ENCODE measurements at regions not wholly inside any gene's neighbourhood (a gene's known extent, or its start where the extent isn't known, plus 50 kb on each side); places are given as distances from the start of the nearest gene placed in this dataset.

DNA sequence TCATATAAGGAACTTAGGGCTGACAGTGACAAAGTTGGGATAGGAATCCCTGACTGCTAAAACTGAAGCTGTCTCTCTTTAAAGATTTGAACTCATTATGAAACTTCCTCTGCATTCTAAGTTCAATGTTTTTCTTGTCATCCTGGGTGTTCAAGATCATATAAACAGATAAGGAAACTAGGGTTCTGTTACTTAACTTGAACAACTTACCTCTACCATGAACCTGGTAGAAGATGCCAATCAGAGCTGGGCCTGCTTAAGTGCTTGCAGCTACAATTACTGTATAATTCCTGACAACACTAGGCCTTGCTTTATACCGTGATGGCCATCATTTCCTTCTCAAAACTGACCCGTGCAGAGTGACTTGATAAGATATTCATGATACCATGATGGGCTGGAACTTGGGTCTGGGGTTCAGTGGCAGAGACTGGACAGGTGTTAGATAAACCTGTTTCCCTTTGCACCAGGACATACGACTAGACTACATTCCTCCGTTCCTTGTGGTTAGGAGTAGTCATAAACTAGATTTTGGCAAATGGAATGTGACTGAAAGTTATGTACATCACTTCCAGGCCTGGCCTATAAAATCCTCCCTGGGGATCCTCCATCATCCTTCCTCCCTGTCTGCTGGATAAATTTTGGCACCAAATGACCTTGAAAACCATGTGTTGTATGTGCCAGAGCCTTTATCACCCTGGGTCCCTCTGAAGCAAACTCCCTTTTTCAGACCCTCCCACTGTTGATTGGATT, 172.2 kb upstream of the PRICKLE1 start:
- peak; percentile 35 for DNase-seq (ENCODE audit: low read depth)

- DNase-seq (ENCODE audit: low read depth) = no peak
Observed at GRCh38 chr12:42761086-42761485, 171.5 kb upstream of the PRICKLE1 start.

DNA sequence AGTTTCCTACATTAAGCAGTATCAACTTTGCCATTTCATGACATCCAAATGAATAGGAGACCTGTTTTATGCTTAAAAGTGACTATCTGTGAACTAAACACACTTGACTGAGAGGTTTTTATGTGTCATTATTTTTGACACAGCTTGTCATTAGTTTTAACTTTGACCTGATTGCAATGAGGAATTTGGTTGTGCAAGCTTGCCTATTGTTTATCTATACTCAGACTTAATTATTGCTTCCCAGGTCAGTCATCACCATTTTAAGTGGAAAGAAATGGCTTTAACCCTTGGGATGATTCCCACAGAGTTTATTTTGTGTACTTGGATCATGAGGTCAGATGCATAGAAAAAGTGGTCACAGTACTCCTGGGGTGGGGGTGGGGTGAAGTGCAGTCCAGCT, 171.0 kb upstream of the PRICKLE1 start:
- DNase-seq (ENCODE audit: low read depth) = no peak

DNA sequence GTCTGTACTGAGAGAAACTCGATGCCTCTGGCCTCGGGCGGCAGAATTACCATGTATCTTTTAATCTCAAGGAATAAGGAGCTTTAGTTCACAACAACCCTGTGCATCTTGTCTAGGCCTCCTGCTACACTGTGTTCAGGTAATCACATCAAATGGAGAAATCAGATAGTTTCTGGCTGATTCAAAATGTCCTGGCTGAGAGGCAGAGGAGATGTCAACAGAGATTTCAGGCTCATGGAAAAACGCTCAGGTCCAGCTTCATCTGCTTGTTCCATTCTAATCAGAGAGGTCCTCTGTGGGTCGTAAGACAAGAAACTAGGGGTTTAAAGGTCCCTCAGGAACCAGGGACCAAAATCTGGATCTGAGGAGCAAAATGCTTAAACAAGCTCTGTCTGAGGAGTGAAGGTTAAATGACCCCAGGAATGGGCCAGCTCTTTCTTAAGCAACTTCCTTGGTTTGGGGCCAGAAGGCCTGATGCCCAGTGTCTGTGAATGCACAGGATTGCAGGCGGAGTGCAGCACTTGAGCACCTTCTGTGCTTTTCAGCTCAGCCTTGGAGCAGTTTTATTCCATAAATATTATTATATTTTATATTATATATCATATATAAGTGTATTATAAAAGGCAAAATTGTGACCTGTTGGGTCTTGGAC, 170.2 kb upstream of the PRICKLE1 start:
- DNase-seq (ENCODE audit: low read depth) = peak; percentile 35

- DNase-seq (ENCODE audit: low read depth) = no peak
Observed at GRCh38 chr12:42758806-42759205, 169.3 kb upstream of the PRICKLE1 start.

GRCh38 chr12:42757624-42758119, 168.1 kb upstream of the PRICKLE1 start:
- no peak for DNase-seq (ENCODE audit: low read depth)

DNA sequence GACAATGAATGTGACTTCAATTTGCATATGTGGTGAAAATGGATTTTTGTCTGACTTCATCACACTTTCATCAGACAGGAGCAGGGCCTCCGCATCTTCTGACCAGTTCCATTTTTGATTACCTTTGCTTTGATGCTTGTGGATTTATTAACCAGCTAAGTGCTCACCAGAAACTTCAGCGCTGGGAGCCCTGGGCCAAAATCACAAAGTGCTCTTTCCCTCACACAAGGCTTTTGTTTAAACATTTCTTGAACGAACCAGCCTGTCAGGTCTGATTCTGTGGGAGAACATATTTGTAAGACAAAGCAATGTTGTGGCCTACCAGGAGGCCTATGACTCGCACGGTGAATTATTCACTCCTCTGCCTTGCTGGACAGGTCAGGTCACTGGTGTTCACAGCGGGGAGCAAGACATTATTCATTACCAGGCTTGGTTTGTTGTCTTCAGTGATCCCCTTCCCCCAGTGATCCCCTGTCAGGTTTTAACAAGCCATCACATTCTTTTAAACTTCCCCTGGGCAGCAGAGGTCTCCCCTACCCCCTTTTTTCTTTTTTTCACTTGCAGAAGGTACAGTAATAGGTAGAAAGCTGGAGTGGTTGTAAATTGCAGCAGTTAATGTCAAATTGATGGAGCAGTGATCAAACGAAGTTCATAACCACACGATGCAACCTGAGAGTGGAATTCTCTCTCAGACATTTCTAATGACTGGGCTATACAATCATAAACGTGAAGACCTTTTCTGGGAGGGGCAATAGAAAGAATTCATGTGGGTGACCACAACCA, 167.5 kb upstream of the PRICKLE1 start:
- peak; percentile 88 for DNase-seq (ENCODE audit: low read depth)

DNA sequence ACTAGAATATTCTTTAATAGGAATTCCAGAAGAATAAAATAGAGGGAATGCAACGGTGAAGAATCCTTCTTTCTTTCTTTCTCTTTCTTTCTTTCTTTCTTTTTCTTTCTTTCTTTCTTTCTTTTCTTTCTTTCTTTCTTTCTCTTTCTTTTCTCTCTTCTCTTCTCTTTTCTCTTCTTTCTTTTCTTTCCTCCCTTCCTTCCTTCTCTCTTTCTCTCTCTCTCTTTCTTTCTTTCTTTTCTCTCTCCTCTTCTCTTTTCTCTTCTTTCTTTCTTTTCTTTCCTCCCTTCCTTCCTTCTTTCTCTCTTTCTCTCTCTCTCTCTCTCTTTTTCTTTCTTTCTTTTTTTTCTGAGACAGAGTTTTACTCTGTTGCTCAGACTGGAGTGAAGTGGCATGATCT, 160.8 kb upstream of the PRICKLE1 start:
- no peak for DNase-seq (ENCODE audit: low read depth)

- no peak for DNase-seq (ENCODE audit: low read depth)
Observed at GRCh38 chr12:42749239-42749638, 159.7 kb upstream of the PRICKLE1 start.

GRCh38 chr12:42744539-42745182, 155.1 kb upstream of the PRICKLE1 start:
- peak; percentile 91 for DNase-seq (ENCODE audit: low read depth)

GRCh38 chr12:42742716-42743115, 153.2 kb upstream of the PRICKLE1 start:
- no peak for DNase-seq (ENCODE audit: low read depth)

GRCh38 chr12:42741771-42742510, 152.4 kb upstream of the PRICKLE1 start:
- peak; percentile 80 for DNase-seq (ENCODE audit: low read depth)

DNA sequence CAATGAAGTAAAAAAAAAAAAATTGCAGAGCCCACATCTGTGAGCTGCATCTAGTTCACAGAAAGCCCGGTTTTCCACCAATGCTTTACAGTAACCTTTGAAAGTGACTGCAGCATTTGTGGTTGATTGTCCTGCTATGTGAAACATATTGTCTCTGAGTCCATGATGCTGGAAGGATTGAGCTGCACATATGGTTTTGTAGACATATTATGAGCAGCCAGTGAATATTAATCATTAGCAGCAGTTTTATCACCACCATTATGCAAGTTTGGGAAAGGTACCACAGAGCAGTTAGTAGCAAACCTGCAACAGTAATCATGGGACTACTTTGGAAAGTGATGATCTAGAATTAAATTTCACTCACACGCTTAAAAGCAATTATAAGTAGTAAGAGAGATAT, 151.5 kb upstream of the PRICKLE1 start:
- no peak for DNase-seq (ENCODE audit: low read depth)

DNA sequence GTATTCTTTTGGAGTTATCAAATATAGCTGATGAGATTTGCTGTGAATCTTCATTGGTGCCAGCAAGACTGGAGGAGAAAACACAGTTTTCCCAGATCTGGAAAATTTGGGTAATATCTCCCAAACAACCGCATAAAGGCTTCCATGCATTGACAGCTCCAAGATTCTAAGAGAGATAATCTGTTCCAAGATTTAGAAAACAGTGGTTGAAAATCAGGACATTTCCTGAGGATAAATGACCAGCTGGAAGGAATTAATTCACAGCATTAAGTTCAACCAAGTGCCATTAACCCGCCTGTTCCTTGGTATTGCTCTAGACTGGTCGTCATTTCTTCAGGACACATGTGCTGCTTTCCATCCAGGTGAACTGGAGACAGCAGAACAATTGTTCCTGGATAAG, 147.9 kb upstream of the PRICKLE1 start:
- DNase-seq (ENCODE audit: low read depth) = no peak

- DNase-seq (ENCODE audit: low read depth) = no peak
Observed at GRCh38 chr12:42735861-42736361, 146.4 kb upstream of the PRICKLE1 start.

DNA sequence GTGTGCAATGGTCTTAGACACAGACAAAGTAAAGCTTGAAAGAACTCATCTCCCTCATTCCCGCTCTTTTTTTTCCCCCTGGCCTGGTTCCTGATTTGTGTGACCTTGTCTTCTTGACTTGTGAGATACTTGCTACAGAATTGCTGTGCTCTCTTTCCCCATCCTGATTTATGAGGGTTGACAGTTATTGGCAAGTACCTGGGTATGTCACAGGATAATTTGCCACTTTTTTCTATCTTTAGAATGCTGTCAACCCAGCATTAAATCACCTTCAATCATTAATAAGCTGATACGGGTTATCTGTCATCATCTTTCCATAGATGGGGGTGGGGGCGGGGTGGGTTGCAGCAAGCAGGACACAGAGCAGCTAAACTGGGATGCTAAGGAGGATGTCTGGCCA, 144.4 kb upstream of the PRICKLE1 start:
- DNase-seq (ENCODE audit: low read depth) = no peak

DNA sequence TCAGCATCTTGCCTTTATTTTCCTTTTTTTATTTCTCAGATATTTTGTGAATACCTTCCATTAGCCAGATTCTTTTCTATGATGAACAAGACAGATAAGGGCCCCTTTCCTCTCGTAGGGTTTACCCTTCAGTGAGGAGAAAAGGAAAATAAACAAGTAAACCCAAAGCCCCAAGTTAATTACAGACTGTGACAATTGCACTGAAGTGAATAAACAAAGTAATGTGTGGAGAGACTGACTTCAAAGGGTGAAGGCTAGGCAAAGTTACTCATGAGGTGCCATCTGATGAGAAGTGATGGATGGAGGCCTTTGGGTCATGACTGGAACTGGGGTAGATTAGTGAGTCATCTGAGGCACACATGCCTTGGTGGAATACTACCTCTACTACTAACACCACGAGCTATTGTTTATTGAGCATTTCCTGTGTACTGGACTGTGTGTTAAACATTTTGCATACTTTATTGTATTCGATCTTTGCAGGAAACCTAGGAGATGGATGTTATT, 143.4 kb upstream of the PRICKLE1 start:
- peak; percentile 73 for DNase-seq (ENCODE audit: low read depth)

DNA sequence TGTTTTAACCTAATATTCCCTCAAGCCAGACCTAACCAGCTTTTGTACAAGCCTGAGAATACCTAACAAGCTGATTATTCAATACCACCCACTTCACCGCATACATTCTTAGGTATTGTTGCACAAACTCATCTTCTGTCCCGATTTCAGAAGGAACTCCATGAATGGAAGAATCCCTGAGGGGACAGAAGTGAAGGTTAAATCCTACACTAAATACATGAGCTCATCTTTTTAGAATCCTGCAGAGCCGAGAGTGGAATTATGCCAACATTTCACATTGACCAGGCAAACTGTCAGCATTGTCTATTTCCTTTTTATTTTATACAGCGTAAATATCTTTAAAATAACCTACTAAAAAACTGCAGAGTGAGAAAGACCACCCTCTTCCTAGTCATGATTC, 140.7 kb upstream of the PRICKLE1 start:
- DNase-seq (ENCODE audit: low read depth) = peak; percentile 85

DNA sequence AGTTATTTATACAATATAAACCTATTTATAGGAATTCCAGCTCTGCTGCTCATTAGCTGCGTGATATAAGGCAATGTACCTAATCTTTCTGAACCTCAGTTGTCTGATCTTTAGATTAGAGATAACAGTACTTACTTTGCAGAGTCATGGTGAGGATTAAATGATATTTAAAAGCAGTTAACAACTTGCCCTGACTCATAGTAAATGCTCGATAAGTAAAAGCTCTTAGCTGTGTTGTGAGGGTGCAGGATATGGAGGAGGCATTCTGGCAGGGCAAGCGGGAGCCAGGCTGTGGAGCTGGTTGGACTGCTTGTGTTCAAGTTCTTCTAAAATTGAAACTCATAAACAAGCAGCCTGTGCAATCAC, 140.0 kb upstream of the PRICKLE1 start:
- DNase-seq (ENCODE audit: low read depth) = peak; percentile 26

- peak; percentile 29 for DNase-seq (ENCODE audit: low read depth)
Observed at GRCh38 chr12:42728770-42729534, 139.4 kb upstream of the PRICKLE1 start.
